ENCODE measurements at regions not wholly inside any gene's neighbourhood (a gene's known extent, or its start where the extent isn't known, plus 50 kb on each side); places are given as distances from the start of the nearest gene placed in this dataset.

- 93 to 94% (median 94%) methylated on average over 5 of the region's 5 CpGs for WGBS, 3 donors
- no peak overlapping the region for H3K4me3 ChIP-seq
- intact Hi-C loops (cut with DNase I) = no loop called here
- no peaks in the 10 kb centered on the region for H3K9me3 ChIP-seq
- no peak overlapping the region for H3K27ac ChIP-seq
- no peaks in the 10 kb centered on the region for H3K4me1 ChIP-seq
- TF ChIP-seq, protein P1, sequence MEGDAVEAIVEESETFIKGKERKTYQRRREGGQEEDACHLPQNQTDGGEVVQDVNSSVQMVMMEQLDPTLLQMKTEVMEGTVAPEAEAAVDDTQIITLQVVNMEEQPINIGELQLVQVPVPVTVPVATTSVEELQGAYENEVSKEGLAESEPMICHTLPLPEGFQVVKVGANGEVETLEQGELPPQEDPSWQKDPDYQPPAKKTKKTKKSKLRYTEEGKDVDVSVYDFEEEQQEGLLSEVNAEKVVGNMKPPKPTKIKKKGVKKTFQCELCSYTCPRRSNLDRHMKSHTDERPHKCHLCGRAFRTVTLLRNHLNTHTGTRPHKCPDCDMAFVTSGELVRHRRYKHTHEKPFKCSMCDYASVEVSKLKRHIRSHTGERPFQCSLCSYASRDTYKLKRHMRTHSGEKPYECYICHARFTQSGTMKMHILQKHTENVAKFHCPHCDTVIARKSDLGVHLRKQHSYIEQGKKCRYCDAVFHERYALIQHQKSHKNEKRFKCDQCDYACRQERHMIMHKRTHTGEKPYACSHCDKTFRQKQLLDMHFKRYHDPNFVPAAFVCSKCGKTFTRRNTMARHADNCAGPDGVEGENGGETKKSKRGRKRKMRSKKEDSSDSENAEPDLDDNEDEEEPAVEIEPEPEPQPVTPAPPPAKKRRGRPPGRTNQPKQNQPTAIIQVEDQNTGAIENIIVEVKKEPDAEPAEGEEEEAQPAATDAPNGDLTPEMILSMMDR (IDR thresholded peaks at IDR 0.05) = no peak
- no peaks in the 10 kb centered on the region for H3K27me3 ChIP-seq (ENCODE audit: insufficient read depth in 3 of 3, low read length in 2 of 3)
- DNase-seq (no peak), ATAC-seq (no peak)
- no peaks in the 10 kb centered on the region for H3K36me3 ChIP-seq (ENCODE audit: insufficient read depth in 1 of 2, low read depth in 1 of 2)
Observed at GRCh38 chr18:44495151-44495550, 185.5 kb upstream of the SETBP1 start.

GRCh38 chr18:44497311-44497710, 183.4 kb upstream of the SETBP1 start:
- 74 to 76% (median 76%) methylated on average over 3 of the region's 3 CpGs for WGBS, 3 donors
- no peak for ATAC-seq
- H3K9me3 ChIP-seq = no peaks in the 10 kb centered on the region
- no peak overlapping the region for H3K4me3 ChIP-seq
- DNase-seq = no peak
- H3K4me1 ChIP-seq = no peaks in the 10 kb centered on the region
- TF ChIP-seq, protein P1 (IDR thresholded peaks at IDR 0.05) = no peak
- intact Hi-C loops (cut with DNase I) = no loop called here
- no peak overlapping the region for H3K27ac ChIP-seq
- H3K27me3 ChIP-seq (ENCODE audit: insufficient read depth in 3 of 3, low read length in 2 of 3) = no peaks in the 10 kb centered on the region
- no peaks in the 10 kb centered on the region for H3K36me3 ChIP-seq (ENCODE audit: insufficient read depth in 1 of 2, low read depth in 1 of 2)

- 57 to 75% (median 71%) methylated on average over 3 of the region's 3 CpGs for WGBS, 3 donors
- intact Hi-C loops (cut with DNase I) = no loop called here
- H3K27ac ChIP-seq = no peak overlapping the region
Observed at GRCh38 chr18:44497757-44498490, 182.8 kb upstream of the SETBP1 start.

DNA sequence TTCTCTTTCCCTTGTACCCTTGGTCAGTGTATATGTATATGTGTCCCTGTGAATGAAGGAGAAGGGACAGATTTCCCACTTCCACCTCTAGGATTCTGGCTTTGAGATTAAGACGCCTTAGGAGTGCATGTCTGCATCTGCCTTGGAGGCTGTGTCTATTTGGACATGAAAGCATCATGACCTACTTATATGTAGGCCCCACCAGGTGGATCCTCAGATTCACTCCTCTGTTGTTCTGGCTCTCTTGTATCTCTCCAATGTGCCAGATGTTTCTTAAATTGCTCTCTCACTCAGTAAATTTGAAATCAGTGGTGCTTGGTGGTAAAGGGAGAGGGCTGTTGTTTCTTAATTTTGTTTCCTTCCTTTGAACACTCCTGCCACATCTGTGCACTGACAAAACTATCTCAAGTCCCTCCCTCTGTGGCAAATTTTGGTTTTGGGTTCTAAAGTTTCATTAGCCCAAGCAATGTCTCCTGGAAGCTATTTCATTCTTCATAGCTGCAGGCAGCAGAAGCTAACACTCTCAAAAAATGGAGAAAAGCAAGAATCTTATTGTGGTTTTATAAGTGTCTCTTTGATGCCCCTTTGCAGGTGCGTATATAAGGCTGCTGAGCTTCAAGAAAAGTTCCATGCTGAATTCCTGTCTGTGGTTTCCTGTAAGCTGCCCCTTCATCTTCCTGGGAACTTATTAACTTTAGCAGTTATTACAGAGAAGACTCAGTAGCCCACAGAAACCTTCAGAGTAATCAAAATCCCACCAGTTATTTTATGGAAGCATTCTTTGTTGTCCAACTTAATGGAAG, 179.7 kb upstream of the SETBP1 start:
- H3K4me1 ChIP-seq = no peaks in the 10 kb centered on the region
- no peak for ATAC-seq
- H3K27me3 ChIP-seq (ENCODE audit: insufficient read depth in 3 of 3, low read length in 2 of 3) = no peaks in the 10 kb centered on the region
- intact Hi-C loops (cut with DNase I) = no loop called here
- WGBS, 3 donors = 74 to 86% (median 82%) methylated on average over 2 of the region's 2 CpGs
- no peaks in the 10 kb centered on the region for H3K9me3 ChIP-seq
- TF ChIP-seq, protein P1 (IDR thresholded peaks at IDR 0.05) = no peak
- H3K27ac ChIP-seq = no peak overlapping the region
- H3K36me3 ChIP-seq (ENCODE audit: insufficient read depth in 1 of 2, low read depth in 1 of 2) = no peaks in the 10 kb centered on the region
- DNase-seq = no peak
- no peak overlapping the region for H3K4me3 ChIP-seq

More at GRCh38 chr18:44497757-44498490, 182.8 kb upstream of the SETBP1 start:
- no peaks in the 10 kb centered on the region for H3K4me1 ChIP-seq
- ATAC-seq (no peak), DNase-seq (no peak)
- H3K9me3 ChIP-seq = no peaks in the 10 kb centered on the region
- H3K27me3 ChIP-seq (ENCODE audit: insufficient read depth in 3 of 3, low read length in 2 of 3) = no peaks in the 10 kb centered on the region
- H3K4me3 ChIP-seq = no peak overlapping the region
- TF ChIP-seq, protein P1 (IDR thresholded peaks at IDR 0.05) = no peak
- H3K36me3 ChIP-seq (ENCODE audit: insufficient read depth in 1 of 2, low read depth in 1 of 2) = no peaks in the 10 kb centered on the region
